GM19043 (cell line): ENCODE measurements at regions not wholly inside any gene's neighbourhood (a gene's known extent, or its start where the extent isn't known, plus 50 kb on each side); places are given as distances from the start of the nearest gene placed in this dataset.
"Not testable (repeated sequence)": the region's sequence is repeated elsewhere in the genome, so short reads cannot be mapped to it uniquely, and the experiment has no call there.

Experiments
- ATAC-seq: cut with Tn5 transposase; IDR thresholded peaks from one replicate; pipeline ENCODE4 v1.9.1; 2021; ENCODE audit warnings: low read depth; ENCODE audit not compliant: unreplicated experiment

- no peak for ATAC-seq
These were observed 161.5 kb downstream of the ADSS2 start for GRCh38 chr1:244289991-244290785.

GRCh38 chr1:244291236-244292201, 160.2 kb downstream of the ADSS2 start:
- ATAC-seq: no peak

- ATAC-seq: no peak
These were observed 157.0 kb downstream of the ADSS2 start for GRCh38 chr1:244294599-244295224.

- no peak for ATAC-seq
These were observed 155.7 kb downstream of the ADSS2 start for GRCh38 chr1:244296003-244296402.

- ATAC-seq: no peak
These were observed 155.3 kb downstream of the ADSS2 start for GRCh38 chr1:244296447-244296846.

- no peak for ATAC-seq
These were observed 154.6 kb downstream of the ADSS2 start for GRCh38 chr1:244297087-244297486.

- no peak for ATAC-seq
These were observed 154.1 kb downstream of the ADSS2 start for GRCh38 chr1:244297616-244298015.

- not testable (repeated sequence) for ATAC-seq
These were observed 151.7 kb downstream of the ADSS2 start for GRCh38 chr1:244300029-244300375.

GRCh38 chr1:244301595-244302130, 150.0 kb downstream of the ADSS2 start:
- ATAC-seq: no peak

- ATAC-seq: no peak
These were observed 148.7 kb downstream of the ADSS2 start for GRCh38 chr1:244302876-244303609.

- ATAC-seq: no peak
These were observed 148.1 kb downstream of the ADSS2 start for GRCh38 chr1:244303610-244303969.

GRCh38 chr1:244304156-244304555, 147.6 kb downstream of the ADSS2 start:
- ATAC-seq: no peak

- ATAC-seq: no peak
These were observed 147.1 kb downstream of the ADSS2 start for GRCh38 chr1:244304656-244305055.

GRCh38 chr1:244305776-244306341, 145.8 kb downstream of the ADSS2 start:
- no peak for ATAC-seq

- ATAC-seq: no peak
These were observed 145.2 kb downstream of the ADSS2 start for GRCh38 chr1:244306544-244306943.

- ATAC-seq: not testable (repeated sequence)
These were observed 142.5 kb downstream of the ADSS2 start for GRCh38 chr1:244309191-244309590.

- ATAC-seq: no peak
These were observed 139.8 kb downstream of the ADSS2 start for GRCh38 chr1:244311784-244312532.

GRCh38 chr1:244313346-244313745, 138.4 kb downstream of the ADSS2 start:
- no peak for ATAC-seq

- ATAC-seq: no peak
These were observed 136.7 kb downstream of the ADSS2 start for GRCh38 chr1:244314921-244315559.
